NCI-H82 treated with DMSO at 0.1 percent for 48 hours (cell line): ENCODE measurements at regions not wholly inside any gene's neighbourhood (a gene's known extent, or its start where the extent isn't known, plus 50 kb on each side); places are given as distances from the start of the nearest gene placed in this dataset.

ENCODE experiments used
- DNase-seq: peaks from one replicate; lab custom pipeline; 2025; ENCODE audit not compliant: unreplicated experiment; lab: John Stamatoyannopoulos, UW

GRCh38 chr2:41379496-41380221, 668.2 kb upstream of the PKDCC start:
- no peak for DNase-seq

GRCh38 chr2:41381701-41382100, 666.1 kb upstream of the PKDCC start:
- DNase-seq: no peak

GRCh38 chr2:41387519-41387918, 660.3 kb upstream of the PKDCC start:
- no peak for DNase-seq

GRCh38 chr2:41393621-41394020, 654.2 kb upstream of the PKDCC start:
- no peak for DNase-seq

GRCh38 chr2:41394541-41394940, 653.3 kb upstream of the PKDCC start:
- no peak for DNase-seq

- no peak for DNase-seq
Observed at GRCh38 chr2:41395692-41396091, 652.1 kb upstream of the PKDCC start.

- no peak for DNase-seq
Observed at GRCh38 chr2:41399437-41400087, 648.3 kb upstream of the PKDCC start.

- peak; percentile 17 for DNase-seq
Observed at GRCh38 chr2:41400088-41400665, 647.6 kb upstream of the PKDCC start.

GRCh38 chr2:41405441-41405840, 642.4 kb upstream of the PKDCC start:
- no peak for DNase-seq

- no peak for DNase-seq
Observed at GRCh38 chr2:41409328-41409727, 638.5 kb upstream of the PKDCC start.

- no peak for DNase-seq
Observed at GRCh38 chr2:41410011-41410410, 637.8 kb upstream of the PKDCC start.

- DNase-seq: no peak
Observed at GRCh38 chr2:41413813-41414485, 633.9 kb upstream of the PKDCC start.

- DNase-seq: peak; percentile 59
Observed at GRCh38 chr2:41414486-41415230, 633.2 kb upstream of the PKDCC start.

- DNase-seq: no peak
Observed at GRCh38 chr2:41417511-41417910, 630.3 kb upstream of the PKDCC start.

GRCh38 chr2:41420219-41420618, 627.6 kb upstream of the PKDCC start:
- DNase-seq: no peak

- no peak for DNase-seq
Observed at GRCh38 chr2:41420872-41421271, 626.9 kb upstream of the PKDCC start.

- DNase-seq: no peak
Observed at GRCh38 chr2:41431756-41432155, 616.1 kb upstream of the PKDCC start.

GRCh38 chr2:41432459-41432858, 615.4 kb upstream of the PKDCC start:
- DNase-seq: no peak

GRCh38 chr2:41434991-41435390, 612.8 kb upstream of the PKDCC start:
- no peak for DNase-seq

- DNase-seq: no peak
Observed at GRCh38 chr2:41441958-41442357, 605.9 kb upstream of the PKDCC start.

GRCh38 chr2:41445865-41446264, 602.0 kb upstream of the PKDCC start:
- no peak for DNase-seq
